ENCODE measurements at regions not wholly inside any gene's neighbourhood (a gene's known extent, or its start where the extent isn't known, plus 50 kb on each side); places are given as distances from the start of the nearest gene placed in this dataset.
A peak's percentile ranks its signal among the peaks of the same experiment; 100 is the strongest.

- DNase-seq (ENCODE audit: low spot score) (no peak), FAIRE-seq (no peak)
Observed at GRCh38 chr16:11472851-11473250, 113.9 kb downstream of the LITAF start.

- FAIRE-seq, result no peak
- no peak for DNase-seq (ENCODE audit: low spot score)
Observed at GRCh38 chr16:11473728-11474127, 113.0 kb downstream of the LITAF start.

- no peak for FAIRE-seq
Observed at GRCh38 chr16:11474617-11475291, 112.0 kb downstream of the LITAF start.

GRCh38 chr16:11475896-11476630, 110.7 kb downstream of the LITAF start:
- peak; percentile 89 for FAIRE-seq
- no peak for DNase-seq (ENCODE audit: low spot score)

More at GRCh38 chr16:11474617-11475291, 112.0 kb downstream of the LITAF start:
- DNase-seq (ENCODE audit: low spot score), result no peak

- DNase-seq (ENCODE audit: low spot score) (no peak), FAIRE-seq (no peak)
Observed at GRCh38 chr16:11476676-11477075, 110.0 kb downstream of the LITAF start.

GRCh38 chr16:11478431-11479119, 108.1 kb downstream of the LITAF start:
- DNase-seq (ENCODE audit: low spot score), result no peak
- no peak for FAIRE-seq

- FAIRE-seq (no peak), DNase-seq (ENCODE audit: low spot score) (no peak)
Observed at GRCh38 chr16:11479916-11480315, 106.8 kb downstream of the LITAF start.

GRCh38 chr16:11480634-11481033, 106.1 kb downstream of the LITAF start:
- FAIRE-seq, result no peak
- DNase-seq (ENCODE audit: low spot score), result no peak

- DNase-seq (ENCODE audit: low spot score), result no peak
- FAIRE-seq, result no peak
Observed at GRCh38 chr16:11481987-11482386, 104.7 kb downstream of the LITAF start.

- no peak for DNase-seq (ENCODE audit: low spot score)
- no peak for FAIRE-seq
Observed at GRCh38 chr16:11482946-11483748, 103.6 kb downstream of the LITAF start.

GRCh38 chr16:11484691-11485258, 101.9 kb downstream of the LITAF start:
- DNase-seq (ENCODE audit: low spot score) (no peak), FAIRE-seq (no peak)

- no peak for DNase-seq (ENCODE audit: low spot score)
- FAIRE-seq, result peak; percentile 35
Observed at GRCh38 chr16:11485676-11486075, 101.0 kb downstream of the LITAF start.

- no peak for FAIRE-seq
- DNase-seq (ENCODE audit: low spot score), result no peak
Observed at GRCh38 chr16:11487289-11487688, 99.4 kb downstream of the LITAF start.

GRCh38 chr16:11488304-11488703, 98.4 kb downstream of the LITAF start:
- DNase-seq (ENCODE audit: low spot score) (no peak), FAIRE-seq (no peak)

GRCh38 chr16:11491524-11491923, 95.2 kb downstream of the LITAF start:
- FAIRE-seq (no peak), DNase-seq (ENCODE audit: low spot score) (no peak)

GRCh38 chr16:11492808-11493530, 93.8 kb downstream of the LITAF start:
- no peak for DNase-seq (ENCODE audit: low spot score)
- FAIRE-seq, result no peak

GRCh38 chr16:11493531-11493929, 93.2 kb downstream of the LITAF start:
- no peak for FAIRE-seq

GRCh38 chr16:11494029-11494428, 92.7 kb downstream of the LITAF start:
- FAIRE-seq (no peak), DNase-seq (ENCODE audit: low spot score) (no peak)

More at GRCh38 chr16:11493531-11493929, 93.2 kb downstream of the LITAF start:
- DNase-seq (ENCODE audit: low spot score), result no peak

GRCh38 chr16:11494433-11494832, 92.3 kb downstream of the LITAF start:
- FAIRE-seq, result no peak
- DNase-seq (ENCODE audit: low spot score), result no peak

GRCh38 chr16:11495066-11495407, 91.7 kb downstream of the LITAF start:
- FAIRE-seq (no peak), DNase-seq (ENCODE audit: low spot score) (no peak)

Measured in urothelium cell line (cell line).